Trophoblast cell (in vitro differentiated cells and primary cell): ENCODE measurements at regions not wholly inside any gene's neighbourhood (a gene's known extent, or its start where the extent isn't known, plus 50 kb on each side); places are given as distances from the start of the nearest gene placed in this dataset.
"Not testable (repeated sequence)": the region's sequence is repeated elsewhere in the genome, so short reads cannot be mapped to it uniquely, and the experiment has no call there.

Experiments
- DNase-seq, 2 donors: peaks; one replicate each; pipeline ENCODE4 v3.0.0-alpha.2; 2016
- H2AFZ ChIP-seq: 2 replicates; pipeline ENCODE4 v1.6.1; 2013; ENCODE audit warnings: low read length, moderate library complexity, mild to moderate bottlenecking; ENCODE audit not compliant: insufficient read depth, poor library complexity
- H2AK5ac ChIP-seq: 2 replicates; pipeline ENCODE4 v1.6.1; 2013; ENCODE audit warnings: mild to moderate bottlenecking, low read length
- H2BK120ac ChIP-seq: 2 replicates; pipeline ENCODE4 v1.6.1; 2013; ENCODE audit warnings: low read length, mild to moderate bottlenecking, moderate library complexity; ENCODE audit not compliant: insufficient read depth, poor library complexity
- H2BK12ac ChIP-seq: 2 replicates; pipeline ENCODE4 v1.6.1; 2013; ENCODE audit warnings: mild to moderate bottlenecking, low read length, moderate library complexity
- H2BK5ac ChIP-seq: 2 replicates; pipeline ENCODE4 v1.6.1; 2013; ENCODE audit warnings: low read length, low read depth, moderate library complexity, mild to moderate bottlenecking; ENCODE audit not compliant: poor library complexity
- H3K14ac ChIP-seq: 2 replicates; pipeline ENCODE4 v1.6.1; 2013; ENCODE audit warnings: mild to moderate bottlenecking, low read length
- H3K18ac ChIP-seq: 2 replicates; pipeline ENCODE4 v1.6.1; 2013; ENCODE audit warnings: mild to moderate bottlenecking, low read length
- H3K23ac ChIP-seq: 2 replicates; pipeline ENCODE4 v1.6.1; 2013; ENCODE audit warnings: low read length
- H3K27ac ChIP-seq: 2 replicates; pipeline ENCODE4 v1.5.1; 2013; ENCODE audit warnings: low read depth, mild to moderate bottlenecking, inconsistent platforms, low read length, moderate library complexity
- H3K27me3 ChIP-seq: 2 replicates; pipeline ENCODE4 v1.6.1; 2013; ENCODE audit warnings: inconsistent platforms, mild to moderate bottlenecking, low read length, moderate library complexity; ENCODE audit not compliant: insufficient read depth
- H3K36me3 ChIP-seq, 2 experiments: 1 replicate in 1 of 2; 2 replicates in 1 of 2; pipeline ENCODE4 v1.6.1; 2013; ENCODE audit warnings: low read length in 2 of 2, mild to moderate bottlenecking in 2 of 2, moderate library complexity in 1 of 2; ENCODE audit not compliant: insufficient read depth in 2 of 2, control insufficient read depth in 1 of 2
- H3K4ac ChIP-seq: 2 replicates; pipeline ENCODE4 v1.6.1; 2013; ENCODE audit warnings: low read depth, mild to moderate bottlenecking, low read length, moderate library complexity
- H3K4me1 ChIP-seq, 2 experiments: 1 replicate in 1 of 2; 2 replicates in 1 of 2; pipeline ENCODE4 v1.6.1; 2013; ENCODE audit warnings: low read length in 2 of 2, mild to moderate bottlenecking in 2 of 2, moderate library complexity in 1 of 2; ENCODE audit not compliant: insufficient read depth in 2 of 2, control insufficient read depth in 1 of 2
- H3K4me2 ChIP-seq: 2 replicates; pipeline ENCODE4 v1.6.1; 2013; ENCODE audit warnings: inconsistent platforms, mild to moderate bottlenecking, low read length, moderate library complexity
- H3K4me3 ChIP-seq: 2 replicates; pipeline ENCODE4 v1.5.1; 2013; ENCODE audit warnings: mild to moderate bottlenecking, low read depth, low read length, inconsistent platforms
- H3K79me1 ChIP-seq: one replicate; pipeline ENCODE4 v1.6.1; 2013; ENCODE audit warnings: low read length
- H3K79me2 ChIP-seq: 2 replicates; pipeline ENCODE4 v1.6.1; 2013; ENCODE audit warnings: low read length, mild to moderate bottlenecking; ENCODE audit not compliant: control insufficient read depth, insufficient read depth, poor library complexity
- H3K9ac ChIP-seq: 2 replicates; pipeline ENCODE4 v1.6.1; 2013; ENCODE audit warnings: mild to moderate bottlenecking, low read length
- H3K9me3 ChIP-seq: 2 replicates; pipeline ENCODE4 v1.6.1; 2013; ENCODE audit warnings: low read depth, mild to moderate bottlenecking, control low read depth, inconsistent platforms, low read length; ENCODE audit not compliant: insufficient read depth
- H4K12ac ChIP-seq: 2 replicates; pipeline ENCODE4 v1.6.1; 2013; ENCODE audit warnings: low read depth, mild to moderate bottlenecking, low read length, moderate library complexity
- H4K8ac ChIP-seq: 2 replicates; pipeline ENCODE4 v1.6.1; 2013; ENCODE audit warnings: low read depth, mild to moderate bottlenecking, low read length, moderate library complexity
- H4K91ac ChIP-seq: one replicate; pipeline ENCODE4 v1.6.1; 2013; ENCODE audit warnings: low read depth, mild to moderate bottlenecking, low read length, moderate library complexity
- WGBS: extraction: QIAGEN DNeasy Blood & Tissue Kit; methylation state at CpG from one replicate; pipeline ENCODE4 v1.1.7; 2013; ENCODE audit warnings: missing lambda C conversion rate; ENCODE audit not compliant: insufficient read length, insufficient coverage; ENCODE audit errors: extremely low coverage; 5-methylcytosine and 5-hydroxymethylcytosine counted together

- no peaks in the 10 kb centered on the region for H3K9me3 ChIP-seq
- no peaks in the 10 kb centered on the region for H3K36me3 ChIP-seq
- H3K79me1 ChIP-seq = peaks cover 10% of the 10 kb centered on the region
- peak overlapping the region; percentile 24 for H2BK5ac ChIP-seq
- H3K4ac ChIP-seq = peak overlapping the region; percentile 2
- H4K91ac ChIP-seq = peak overlapping the region; percentile 73
- peaks cover 22 to 34% of the 10 kb centered on the region in 2 experiments for H3K4me1 ChIP-seq
- peak overlapping the region; percentile 75 for H3K27ac ChIP-seq
- H2AK5ac ChIP-seq = peak overlapping the region; percentile 29
- H3K4me2 ChIP-seq = peak overlapping the region; percentile 36
- peak overlapping the region; percentile 57 for H4K8ac ChIP-seq
- WGBS = no CpG with 5 or more reads among the region's 17 CpGs
- no peak overlapping the region for H2AFZ ChIP-seq
- peak overlapping the region; percentile 16 for H2BK120ac ChIP-seq
- H3K27me3 ChIP-seq = no peaks in the 10 kb centered on the region
- H3K9ac ChIP-seq = no peak overlapping the region
- no peak overlapping the region for H4K12ac ChIP-seq
- H3K79me2 ChIP-seq = peaks cover 7% of the 10 kb centered on the region
- DNase-seq = no peak
- peak overlapping the region; percentile 36 for H3K18ac ChIP-seq
- H3K4me3 ChIP-seq = no peak overlapping the region
- no peak overlapping the region for H3K23ac ChIP-seq
- H2BK12ac ChIP-seq = peak overlapping the region; percentile 58
- peak overlapping the region; percentile 13 for H3K14ac ChIP-seq
Observed at GRCh38 chr17:77288115-77288619, 147.4 kb downstream of the SEC14L1 start.

GRCh38 chr17:77290759-77291558, 150.2 kb downstream of the SEC14L1 start:
- not testable (repeated sequence) for H3K27ac ChIP-seq, H2AK5ac ChIP-seq, H2BK120ac ChIP-seq, H3K4me2 ChIP-seq, H3K9me3 ChIP-seq, H3K4me3 ChIP-seq, H2BK5ac ChIP-seq, H2BK12ac ChIP-seq, H4K91ac ChIP-seq, H3K36me3 ChIP-seq, H4K8ac ChIP-seq, H3K9ac ChIP-seq, H3K79me2 ChIP-seq, H4K12ac ChIP-seq, H2AFZ ChIP-seq, H3K18ac ChIP-seq, H3K14ac ChIP-seq, H3K27me3 ChIP-seq, H3K23ac ChIP-seq, H3K4ac ChIP-seq
- no CpG with 5 or more reads among the region's 20 CpGs for WGBS
- peaks cover 22 to 28% of the 10 kb centered on the region in 2 experiments for H3K4me1 ChIP-seq
- DNase-seq = peak; percentile 61 to 69
- peaks cover 10% of the 10 kb centered on the region for H3K79me1 ChIP-seq

- WGBS = no CpG with 5 or more reads among the region's 18 CpGs
- Histone ChIP-seq H3K79me1 (peaks cover 10% of the 10 kb centered on the region), H3K4me2 (no peak overlapping the region), H3K9me3 (no peaks in the 10 kb centered on the region), H3K36me3 (no peaks in the 10 kb centered on the region), H2BK5ac (no peak overlapping the region), H4K91ac (no peak overlapping the region), H3K14ac (no peak overlapping the region), H3K27me3 (no peaks in the 10 kb centered on the region), H3K79me2 (peaks cover 7% of the 10 kb centered on the region), H3K4me1 (peaks cover 18 to 20% of the 10 kb centered on the region in 2 experiments), H2AK5ac (no peak overlapping the region), H3K4me3 (no peak overlapping the region), H3K18ac (no peak overlapping the region), H3K23ac (no peak overlapping the region), H3K9ac (no peak overlapping the region), H4K12ac (no peak overlapping the region), H2BK12ac (no peak overlapping the region), H4K8ac (no peak overlapping the region), H3K4ac (no peak overlapping the region), H3K27ac (no peak overlapping the region), H2AFZ (no peak overlapping the region), H2BK120ac (no peak overlapping the region)
- peak; percentile 93 to 96 for DNase-seq
Observed at GRCh38 chr17:77291591-77292386, 151.0 kb downstream of the SEC14L1 start.

GRCh38 chr17:77294761-77295160, 154.0 kb downstream of the SEC14L1 start:
- H3K9me3 ChIP-seq = peaks cover 9% of the 10 kb centered on the region
- no peaks in the 10 kb centered on the region for H3K27me3 ChIP-seq
- no peak overlapping the region for H3K18ac ChIP-seq
- H3K4me2 ChIP-seq = no peak overlapping the region
- H2AFZ ChIP-seq = no peak overlapping the region
- WGBS = no CpG with 5 or more reads among the region's 20 CpGs
- no peak overlapping the region for H3K23ac ChIP-seq
- H3K9ac ChIP-seq = no peak overlapping the region
- peaks cover 0 to 3% of the 10 kb centered on the region in 2 experiments for H3K36me3 ChIP-seq
- no peaks in the 10 kb centered on the region for H3K79me1 ChIP-seq
- no peak overlapping the region for H2BK12ac ChIP-seq
- H3K4me1 ChIP-seq = no peaks in the 10 kb centered on the region
- H3K14ac ChIP-seq = no peak overlapping the region
- H2AK5ac ChIP-seq = no peak overlapping the region
- H3K79me2 ChIP-seq = no peaks in the 10 kb centered on the region
- H2BK120ac ChIP-seq = no peak overlapping the region
- H3K4me3 ChIP-seq = no peak overlapping the region
- H4K91ac ChIP-seq = no peak overlapping the region
- no peak for DNase-seq
- no peak overlapping the region for H3K27ac ChIP-seq
- H4K12ac ChIP-seq = no peak overlapping the region
- no peak overlapping the region for H4K8ac ChIP-seq
- H3K4ac ChIP-seq = no peak overlapping the region
- no peak overlapping the region for H2BK5ac ChIP-seq
